Hepatocyte (in vitro differentiated cells): ENCODE measurements at regions not wholly inside any gene's neighbourhood (a gene's known extent, or its start where the extent isn't known, plus 50 kb on each side); places are given as distances from the start of the nearest gene placed in this dataset.

ENCODE experiments used
- DNase-seq: peaks from one replicate; pipeline ENCODE4 v3.0.0-alpha.2; 2016; ENCODE audit warnings: low spot score
- H2AFZ ChIP-seq: fragments of 200-600 bp; sonication (generic); 2 replicates; pipeline ENCODE4 v1.6.0; 2016; ENCODE audit warnings: antibody characterized with exemption, mild to moderate bottlenecking
- H3K27ac ChIP-seq: fragments of 200-600 bp; sonication (generic); 2 replicates; pipeline ENCODE4 v1.5.1; 2016; ENCODE audit warnings: mild to moderate bottlenecking
- H3K27me3 ChIP-seq: fragments of 200-600 bp; sonication (generic); 2 replicates; pipeline ENCODE4 v1.6.1; 2016
- H3K36me3 ChIP-seq: fragments of 200-600 bp; sonication (generic); replicated peaks from 2 replicates; pipeline ENCODE4 v1.5.1; 2016; ENCODE audit warnings: low read depth; ENCODE audit not compliant: insufficient read depth
- H3K4me1 ChIP-seq: fragments of 200-600 bp; sonication (generic); 2 replicates; pipeline ENCODE4 v1.5.1; 2016; ENCODE audit warnings: mild to moderate bottlenecking, moderate library complexity; ENCODE audit not compliant: insufficient read depth
- H3K4me2 ChIP-seq: fragments of 200-600 bp; sonication (generic); 2 replicates; pipeline ENCODE4 v1.6.0; 2016
- H3K4me3 ChIP-seq: fragments of 200-600 bp; sonication (generic); 2 replicates; pipeline ENCODE4 v1.5.1; 2016; ENCODE audit warnings: mild to moderate bottlenecking
- H3K79me2 ChIP-seq: fragments of 200-600 bp; sonication (generic); 2 replicates; pipeline ENCODE4 v1.6.0; 2017; ENCODE audit warnings: mild to moderate bottlenecking
- H3K9me2 ChIP-seq: fragments of 200-600 bp; sonication (generic); replicated peaks from 2 replicates; pipeline ENCODE4 v1.6.0; 2017; ENCODE audit warnings: mild to moderate bottlenecking; ENCODE audit not compliant: insufficient read depth
- H3K9me3 ChIP-seq: fragments of 200-600 bp; sonication (generic); 2 replicates; pipeline ENCODE4 v1.5.1; 2016; ENCODE audit warnings: low read depth, mild to moderate bottlenecking
- H4K20me1 ChIP-seq: fragments of 200-600 bp; sonication (generic); 2 replicates; pipeline ENCODE4 v1.6.0; 2016; ENCODE audit warnings: mild to moderate bottlenecking; ENCODE audit not compliant: insufficient read depth, poor library complexity, severe bottlenecking
- EZH2 ChIP-seq: fragments of 200-600 bp; sonication (generic); IDR thresholded peaks from 2 replicates; pipeline ENCODE4 v1.6.1; 2016; ENCODE audit warnings: antibody characterized with exemption, mild to moderate bottlenecking, borderline replicate concordance
- EZH2phosphoT487 ChIP-seq: fragments of 200-600 bp; sonication (generic); IDR thresholded peaks from one replicate; pipeline ENCODE4 v1.6.1; 2018; ENCODE audit warnings: antibody characterized with exemption, mild to moderate bottlenecking, low read depth, moderate library complexity; ENCODE audit not compliant: unreplicated experiment, severe bottlenecking
- WGBS: methylation state at CpG from one replicate; pipeline ENCODE4 v1.1.6; 2016; ENCODE audit warnings: low lambda C conversion rate; ENCODE audit errors: missing lambda C conversion rate; 5-methylcytosine and 5-hydroxymethylcytosine counted together
- TF ChIP-seq, protein P1 (sequence below): fragments of 200-600 bp; sonication (generic); IDR thresholded peaks from 2 replicates; pipeline ENCODE4 v1.5.1; 2016; ENCODE audit warnings: antibody characterized with exemption, mild to moderate bottlenecking; ENCODE audit not compliant: poor library complexity

DNA sequence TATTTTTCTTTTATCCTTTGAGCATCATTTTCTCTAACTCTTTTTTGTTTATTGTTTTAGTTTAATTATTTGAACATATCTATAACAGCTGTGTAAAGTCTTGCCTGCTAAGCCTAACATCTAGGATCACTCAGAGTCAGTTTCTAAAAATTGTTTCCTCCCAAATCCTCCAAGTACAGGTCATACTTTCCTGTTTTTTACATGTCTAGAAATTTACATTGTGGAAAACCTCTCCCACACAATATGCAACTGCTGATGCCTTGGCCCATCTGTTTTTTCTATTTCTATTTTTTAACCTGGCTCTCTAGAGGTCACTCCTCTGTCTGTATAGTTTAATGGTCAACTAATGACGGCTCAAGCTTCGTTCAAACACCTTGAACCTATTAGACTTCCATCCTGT, 261.0 kb downstream of the HRH4 start:
- no peak for DNase-seq
- H3K9me3 ChIP-seq: no peaks in the 10 kb centered on the region
- H3K9me2 ChIP-seq: no peaks in the 10 kb centered on the region
- H2AFZ ChIP-seq: no peak overlapping the region
- no peaks in the 10 kb centered on the region for H3K79me2 ChIP-seq
- no peaks in the 10 kb centered on the region for H3K4me1 ChIP-seq
- H3K27ac ChIP-seq: no peak overlapping the region
- H3K27me3 ChIP-seq: peaks cover 5% of the 10 kb centered on the region
- 61% methylated on average over 2 of the region's 2 CpGs for WGBS
- no peak overlapping the region for H3K4me2 ChIP-seq
- no peak overlapping the region for H3K4me3 ChIP-seq
- H4K20me1 ChIP-seq: no peaks in the 10 kb centered on the region
- no peaks in the 10 kb centered on the region for H3K36me3 ChIP-seq
- TF ChIP-seq, protein P1, sequence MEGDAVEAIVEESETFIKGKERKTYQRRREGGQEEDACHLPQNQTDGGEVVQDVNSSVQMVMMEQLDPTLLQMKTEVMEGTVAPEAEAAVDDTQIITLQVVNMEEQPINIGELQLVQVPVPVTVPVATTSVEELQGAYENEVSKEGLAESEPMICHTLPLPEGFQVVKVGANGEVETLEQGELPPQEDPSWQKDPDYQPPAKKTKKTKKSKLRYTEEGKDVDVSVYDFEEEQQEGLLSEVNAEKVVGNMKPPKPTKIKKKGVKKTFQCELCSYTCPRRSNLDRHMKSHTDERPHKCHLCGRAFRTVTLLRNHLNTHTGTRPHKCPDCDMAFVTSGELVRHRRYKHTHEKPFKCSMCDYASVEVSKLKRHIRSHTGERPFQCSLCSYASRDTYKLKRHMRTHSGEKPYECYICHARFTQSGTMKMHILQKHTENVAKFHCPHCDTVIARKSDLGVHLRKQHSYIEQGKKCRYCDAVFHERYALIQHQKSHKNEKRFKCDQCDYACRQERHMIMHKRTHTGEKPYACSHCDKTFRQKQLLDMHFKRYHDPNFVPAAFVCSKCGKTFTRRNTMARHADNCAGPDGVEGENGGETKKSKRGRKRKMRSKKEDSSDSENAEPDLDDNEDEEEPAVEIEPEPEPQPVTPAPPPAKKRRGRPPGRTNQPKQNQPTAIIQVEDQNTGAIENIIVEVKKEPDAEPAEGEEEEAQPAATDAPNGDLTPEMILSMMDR: no peak
- TF ChIP-seq EZH2 (no peak), EZH2phosphoT487 (no peak)

DNA sequence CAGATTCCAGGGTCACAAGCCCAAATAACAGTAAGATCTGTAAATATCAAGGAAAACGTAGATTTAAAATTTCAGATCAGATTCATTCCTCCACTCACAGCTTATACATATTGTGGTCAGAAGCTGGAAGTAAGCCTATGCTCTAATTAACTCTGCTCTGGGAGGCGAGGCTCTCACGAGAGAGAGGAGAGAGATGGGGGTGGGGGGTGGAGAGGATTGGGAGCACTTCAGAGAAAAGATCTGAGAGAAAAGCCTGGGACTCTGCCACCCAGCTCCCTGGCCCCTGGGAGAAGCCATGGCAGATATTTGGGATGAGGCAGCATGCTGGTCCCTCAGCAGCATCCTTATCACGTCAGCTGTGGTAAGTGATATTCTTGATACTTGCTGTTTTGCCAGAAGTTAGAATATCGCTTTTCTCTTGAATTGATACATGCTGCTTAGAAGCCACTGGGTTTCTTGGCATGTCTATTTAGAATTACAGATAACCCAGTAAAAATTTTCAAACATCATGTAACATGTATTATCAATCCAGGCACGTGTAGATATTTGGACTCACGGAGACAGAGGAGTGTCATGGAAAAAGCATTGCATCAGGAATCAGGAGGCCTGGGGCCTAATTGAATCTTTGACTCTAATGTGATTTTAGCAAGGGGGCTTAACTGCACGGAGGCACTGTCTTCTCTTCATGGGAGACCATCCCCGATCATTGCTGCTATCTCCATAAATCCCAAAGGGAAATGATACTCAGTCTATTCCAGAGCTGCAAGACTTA, 265.4 kb downstream of the HRH4 start:
- no peak overlapping the region for H2AFZ ChIP-seq
- H3K4me3 ChIP-seq: no peak overlapping the region
- no peaks in the 10 kb centered on the region for H3K4me1 ChIP-seq
- TF ChIP-seq, protein P1: no peak
- TF ChIP-seq EZH2phosphoT487 (no peak), EZH2 (no peak)
- H3K27me3 ChIP-seq: peaks cover 14% of the 10 kb centered on the region
- H3K27ac ChIP-seq: no peak overlapping the region
- H3K9me2 ChIP-seq: no peaks in the 10 kb centered on the region
- 73% methylated on average over 9 of the region's 9 CpGs for WGBS
- no peaks in the 10 kb centered on the region for H4K20me1 ChIP-seq
- no peak overlapping the region for H3K4me2 ChIP-seq
- no peak for DNase-seq
- no peaks in the 10 kb centered on the region for H3K79me2 ChIP-seq
- no peaks in the 10 kb centered on the region for H3K9me3 ChIP-seq
- no peaks in the 10 kb centered on the region for H3K36me3 ChIP-seq

DNA sequence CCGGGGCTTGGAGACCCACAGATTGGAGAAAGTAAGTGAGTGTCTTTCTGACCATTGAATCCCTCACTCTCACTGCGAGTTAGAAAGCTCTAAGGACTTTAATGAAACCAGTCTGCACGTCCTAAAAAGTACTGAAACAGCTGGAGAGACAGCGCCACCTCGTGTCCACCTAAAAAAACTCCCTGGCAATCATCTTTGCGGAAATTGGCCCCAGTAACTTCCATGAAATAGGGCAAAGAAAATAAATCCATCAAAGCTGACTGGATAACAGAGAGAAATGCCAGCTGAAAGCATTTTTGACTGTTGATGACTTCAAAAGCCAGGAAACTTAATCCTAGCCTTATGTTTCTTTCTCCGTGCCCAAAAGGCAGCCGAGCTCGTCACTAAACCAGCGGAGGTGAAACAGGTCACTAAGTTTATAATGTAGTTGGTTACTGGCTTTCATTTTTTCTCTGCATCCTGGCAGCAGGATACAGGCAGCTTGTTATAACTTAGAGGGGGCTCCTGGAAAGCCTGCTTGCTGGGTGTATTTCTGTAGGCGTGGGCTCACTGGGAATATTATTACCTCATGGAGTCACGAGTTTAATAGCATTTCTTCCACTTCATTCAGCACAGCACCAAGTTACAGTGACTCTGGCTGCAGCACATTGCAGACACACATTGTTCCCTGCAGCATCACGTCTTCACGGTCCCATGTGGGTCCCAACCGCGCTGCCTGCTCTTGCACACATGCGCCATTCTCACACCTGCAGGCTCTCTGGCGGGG, 266.5 kb downstream of the HRH4 start:
- TF ChIP-seq, protein P1: peak; percentile 88
- TF ChIP-seq EZH2 (no peak), EZH2phosphoT487 (no peak)
- H4K20me1 ChIP-seq: no peaks in the 10 kb centered on the region
- H3K9me3 ChIP-seq: no peaks in the 10 kb centered on the region
- H3K36me3 ChIP-seq: no peaks in the 10 kb centered on the region
- H3K4me3 ChIP-seq: no peak overlapping the region
- no peaks in the 10 kb centered on the region for H3K79me2 ChIP-seq
- H2AFZ ChIP-seq: no peak overlapping the region
- no peaks in the 10 kb centered on the region for H3K4me1 ChIP-seq
- WGBS: 53% methylated on average over 18 of the region's 18 CpGs
- H3K4me2 ChIP-seq: peak overlapping the region; percentile 32
- H3K9me2 ChIP-seq: no peaks in the 10 kb centered on the region
- H3K27ac ChIP-seq: no peak overlapping the region
- H3K27me3 ChIP-seq: peaks cover 10% of the 10 kb centered on the region
- DNase-seq: peak; percentile 87
